ENCODE measurements at regions not wholly inside any gene's neighbourhood (a gene's known extent, or its start where the extent isn't known, plus 50 kb on each side); places are given as distances from the start of the nearest gene placed in this dataset.

DNA sequence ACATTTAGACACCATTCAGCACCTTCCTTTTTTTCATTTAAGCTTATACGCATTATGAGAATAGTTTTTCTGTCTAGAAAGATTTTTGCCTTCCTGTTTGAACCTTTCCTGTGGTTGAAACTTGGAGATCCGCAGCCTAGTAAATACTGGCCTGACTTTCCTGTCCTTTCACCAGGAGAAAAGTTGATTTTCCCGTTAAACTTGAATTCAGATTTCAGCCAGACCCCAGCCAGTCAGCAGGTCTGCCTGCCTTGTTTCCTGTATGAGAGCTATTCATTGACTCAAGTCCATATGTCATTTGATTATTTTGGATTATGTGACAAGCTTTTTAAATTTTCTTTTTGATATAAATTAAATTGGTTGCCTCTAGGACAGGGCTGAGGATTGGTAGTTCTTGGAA, 71.5 kb downstream of the EVX1 start:
- no peaks in the 10 kb centered on the region for H3K4me1 ChIP-seq (ENCODE audit: insufficient read depth, low read length, poor library complexity, severe bottlenecking)
- peaks cover 4% of the 10 kb centered on the region for H3K27me3 ChIP-seq (ENCODE audit: insufficient read depth, low read length, poor library complexity, severe bottlenecking)
- no peak overlapping the region for H2AFZ ChIP-seq (ENCODE audit: low read length)
- H3K79me2 ChIP-seq (ENCODE audit: insufficient read depth, low read length), result no peaks in the 10 kb centered on the region
- no peak overlapping the region for H3K4me3 ChIP-seq (ENCODE audit: low read length, poor library complexity, severe bottlenecking)
- no peaks in the 10 kb centered on the region for H3K9me2 ChIP-seq (replicated peaks; ENCODE audit: low read depth, low read length)
- H3F3A ChIP-seq (ENCODE audit: low read depth), result no peaks in the 10 kb centered on the region
- no peak overlapping the region for H3K4me2 ChIP-seq (ENCODE audit: low read depth, low read length, poor library complexity, severe bottlenecking)
- H3K9ac ChIP-seq (ENCODE audit: low read depth, low read length, poor library complexity, severe bottlenecking), result no peak overlapping the region
- TF ChIP-seq, protein P1, sequence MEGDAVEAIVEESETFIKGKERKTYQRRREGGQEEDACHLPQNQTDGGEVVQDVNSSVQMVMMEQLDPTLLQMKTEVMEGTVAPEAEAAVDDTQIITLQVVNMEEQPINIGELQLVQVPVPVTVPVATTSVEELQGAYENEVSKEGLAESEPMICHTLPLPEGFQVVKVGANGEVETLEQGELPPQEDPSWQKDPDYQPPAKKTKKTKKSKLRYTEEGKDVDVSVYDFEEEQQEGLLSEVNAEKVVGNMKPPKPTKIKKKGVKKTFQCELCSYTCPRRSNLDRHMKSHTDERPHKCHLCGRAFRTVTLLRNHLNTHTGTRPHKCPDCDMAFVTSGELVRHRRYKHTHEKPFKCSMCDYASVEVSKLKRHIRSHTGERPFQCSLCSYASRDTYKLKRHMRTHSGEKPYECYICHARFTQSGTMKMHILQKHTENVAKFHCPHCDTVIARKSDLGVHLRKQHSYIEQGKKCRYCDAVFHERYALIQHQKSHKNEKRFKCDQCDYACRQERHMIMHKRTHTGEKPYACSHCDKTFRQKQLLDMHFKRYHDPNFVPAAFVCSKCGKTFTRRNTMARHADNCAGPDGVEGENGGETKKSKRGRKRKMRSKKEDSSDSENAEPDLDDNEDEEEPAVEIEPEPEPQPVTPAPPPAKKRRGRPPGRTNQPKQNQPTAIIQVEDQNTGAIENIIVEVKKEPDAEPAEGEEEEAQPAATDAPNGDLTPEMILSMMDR (conservative IDR thresholded peaks at IDR 0.05; ENCODE audit: low read length), result no peak
- no peak for TF ChIP-seq EZH2phosphoT487 (IDR thresholded peaks at IDR 0.05; ENCODE audit: borderline replicate concordance)
- H3K9me3 ChIP-seq (ENCODE audit: insufficient read depth, low read depth, low read length), result peaks cover 7% of the 10 kb centered on the region
- H3K36me3 ChIP-seq (ENCODE audit: insufficient read depth, low read length), result no peaks in the 10 kb centered on the region
- no peaks in the 10 kb centered on the region for H4K20me1 ChIP-seq (ENCODE audit: insufficient read depth, low read length, poor library complexity, severe bottlenecking)

DNA sequence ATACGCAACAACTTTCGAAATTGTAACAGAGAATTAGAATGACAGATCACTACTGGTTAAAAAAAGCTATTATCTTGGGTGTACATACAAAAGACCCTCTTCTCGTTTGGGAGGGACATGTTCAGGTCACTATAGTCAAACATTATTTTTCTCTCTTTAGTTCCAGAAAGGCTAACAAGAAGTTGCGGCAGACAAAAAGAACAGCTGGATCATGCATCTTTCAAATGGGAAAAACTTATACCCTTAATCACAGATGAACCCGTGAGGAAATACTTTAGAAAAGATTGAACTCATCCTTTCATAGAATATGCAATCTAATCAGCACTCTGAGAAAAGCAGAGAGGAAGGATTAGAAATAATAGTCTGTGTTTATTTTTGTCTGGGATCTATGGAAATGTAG, 72.5 kb downstream of the EVX1 start:
- no peaks in the 10 kb centered on the region for H3F3A ChIP-seq (ENCODE audit: low read depth)
- H3K9ac ChIP-seq (ENCODE audit: low read depth, low read length, poor library complexity, severe bottlenecking), result no peak overlapping the region
- peaks cover 4% of the 10 kb centered on the region for H3K27me3 ChIP-seq (ENCODE audit: insufficient read depth, low read length, poor library complexity, severe bottlenecking)
- H3K4me3 ChIP-seq (ENCODE audit: low read length, poor library complexity, severe bottlenecking), result no peak overlapping the region
- H3K9me2 ChIP-seq (replicated peaks; ENCODE audit: low read depth, low read length), result no peaks in the 10 kb centered on the region
- peaks cover 7% of the 10 kb centered on the region for H3K9me3 ChIP-seq (ENCODE audit: insufficient read depth, low read depth, low read length)
- no peak overlapping the region for H3K4me2 ChIP-seq (ENCODE audit: low read depth, low read length, poor library complexity, severe bottlenecking)
- H2AFZ ChIP-seq (ENCODE audit: low read length), result no peak overlapping the region
- H4K20me1 ChIP-seq (ENCODE audit: insufficient read depth, low read length, poor library complexity, severe bottlenecking), result no peaks in the 10 kb centered on the region
- no peaks in the 10 kb centered on the region for H3K36me3 ChIP-seq (ENCODE audit: insufficient read depth, low read length)
- TF ChIP-seq, protein P1 (conservative IDR thresholded peaks at IDR 0.05; ENCODE audit: low read length), result no peak
- no peak for TF ChIP-seq EZH2phosphoT487 (IDR thresholded peaks at IDR 0.05; ENCODE audit: borderline replicate concordance)
- H3K79me2 ChIP-seq (ENCODE audit: insufficient read depth, low read length), result no peaks in the 10 kb centered on the region
- no peaks in the 10 kb centered on the region for H3K4me1 ChIP-seq (ENCODE audit: insufficient read depth, low read length, poor library complexity, severe bottlenecking)

DNA sequence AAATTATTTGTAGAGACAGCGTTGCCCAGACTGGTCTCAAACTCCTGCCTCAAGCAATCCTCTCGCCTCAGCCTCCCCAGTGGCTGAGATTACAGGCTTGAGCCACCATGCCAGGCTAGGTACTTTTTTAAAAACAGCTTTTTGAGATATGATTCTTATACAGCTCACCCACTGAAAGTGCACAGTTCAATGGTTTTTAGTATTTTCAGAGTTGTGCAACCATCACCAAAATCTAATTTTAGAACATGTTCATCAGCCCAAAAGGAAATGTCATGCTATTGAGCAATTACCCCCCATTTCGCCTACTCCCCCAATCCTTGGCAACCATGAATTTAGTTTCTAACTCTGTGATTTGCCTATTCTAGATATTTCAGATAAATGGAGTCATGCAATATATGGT, 73.7 kb downstream of the EVX1 start:
- TF ChIP-seq, protein P1 (conservative IDR thresholded peaks at IDR 0.05; ENCODE audit: low read length), result no peak
- TF ChIP-seq EZH2phosphoT487 (IDR thresholded peaks at IDR 0.05; ENCODE audit: borderline replicate concordance), result no peak
- no peaks in the 10 kb centered on the region for H3K9me2 ChIP-seq (replicated peaks; ENCODE audit: low read depth, low read length)
- no peak overlapping the region for H3K9ac ChIP-seq (ENCODE audit: low read depth, low read length, poor library complexity, severe bottlenecking)
- H3K27me3 ChIP-seq (ENCODE audit: insufficient read depth, low read length, poor library complexity, severe bottlenecking), result peaks cover 4% of the 10 kb centered on the region
- no peaks in the 10 kb centered on the region for H3F3A ChIP-seq (ENCODE audit: low read depth)
- peaks cover 7% of the 10 kb centered on the region for H3K9me3 ChIP-seq (ENCODE audit: insufficient read depth, low read depth, low read length)
- H3K79me2 ChIP-seq (ENCODE audit: insufficient read depth, low read length), result no peaks in the 10 kb centered on the region
- H3K4me3 ChIP-seq (ENCODE audit: low read length, poor library complexity, severe bottlenecking), result no peak overlapping the region
- H2AFZ ChIP-seq (ENCODE audit: low read length), result no peak overlapping the region
- no peaks in the 10 kb centered on the region for H3K4me1 ChIP-seq (ENCODE audit: insufficient read depth, low read length, poor library complexity, severe bottlenecking)
- no peak overlapping the region for H3K4me2 ChIP-seq (ENCODE audit: low read depth, low read length, poor library complexity, severe bottlenecking)
- H4K20me1 ChIP-seq (ENCODE audit: insufficient read depth, low read length, poor library complexity, severe bottlenecking), result no peaks in the 10 kb centered on the region
- H3K36me3 ChIP-seq (ENCODE audit: insufficient read depth, low read length), result no peaks in the 10 kb centered on the region
